OCI-LY1 (cell line): ENCODE measurements at regions not wholly inside any gene's neighbourhood (a gene's known extent, or its start where the extent isn't known, plus 50 kb on each side); places are given as distances from the start of the nearest gene placed in this dataset.

Experiments used
- EZH2 ChIP-seq: fragments of 200-600 bp; sonication (generic), shearing (Covaris generic); IDR thresholded peaks from 2 replicates; pipeline ENCODE4 v1.8.0; 2017; ENCODE audit warnings: borderline replicate concordance, mixed run types, mild to moderate bottlenecking, antibody characterized with exemption, low read length, moderate library complexity, mixed read lengths
- TF ChIP-seq, protein P1 (sequence below): fragments of 200-600 bp; sonication (generic), shearing (Covaris generic); IDR thresholded peaks from 2 replicates; pipeline ENCODE4 v1.5.1; 2017; ENCODE audit warnings: mild to moderate bottlenecking, antibody characterized with exemption, low read length, moderate library complexity, mixed read lengths

DNA sequence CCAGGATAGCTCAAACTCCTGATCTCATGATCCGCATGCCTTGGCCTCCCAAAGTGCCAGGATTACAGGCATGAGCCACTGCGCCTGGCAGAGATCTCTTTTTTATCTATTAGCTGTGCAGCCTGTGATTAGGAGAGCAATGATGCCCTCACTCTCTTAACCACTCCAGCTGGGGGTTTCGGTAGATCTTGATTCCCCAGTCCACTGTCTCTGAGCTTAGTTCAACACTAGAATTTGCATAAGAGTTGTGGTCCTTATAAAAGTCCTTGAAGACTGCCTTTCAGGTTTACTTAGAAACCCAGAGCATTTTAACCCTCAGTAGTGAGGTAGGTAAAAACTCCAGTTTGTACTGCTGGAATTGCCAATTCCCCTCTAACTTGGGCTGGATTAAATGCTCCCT, 283.3 kb upstream of the RBMY1B start:
- TF ChIP-seq, protein P1, sequence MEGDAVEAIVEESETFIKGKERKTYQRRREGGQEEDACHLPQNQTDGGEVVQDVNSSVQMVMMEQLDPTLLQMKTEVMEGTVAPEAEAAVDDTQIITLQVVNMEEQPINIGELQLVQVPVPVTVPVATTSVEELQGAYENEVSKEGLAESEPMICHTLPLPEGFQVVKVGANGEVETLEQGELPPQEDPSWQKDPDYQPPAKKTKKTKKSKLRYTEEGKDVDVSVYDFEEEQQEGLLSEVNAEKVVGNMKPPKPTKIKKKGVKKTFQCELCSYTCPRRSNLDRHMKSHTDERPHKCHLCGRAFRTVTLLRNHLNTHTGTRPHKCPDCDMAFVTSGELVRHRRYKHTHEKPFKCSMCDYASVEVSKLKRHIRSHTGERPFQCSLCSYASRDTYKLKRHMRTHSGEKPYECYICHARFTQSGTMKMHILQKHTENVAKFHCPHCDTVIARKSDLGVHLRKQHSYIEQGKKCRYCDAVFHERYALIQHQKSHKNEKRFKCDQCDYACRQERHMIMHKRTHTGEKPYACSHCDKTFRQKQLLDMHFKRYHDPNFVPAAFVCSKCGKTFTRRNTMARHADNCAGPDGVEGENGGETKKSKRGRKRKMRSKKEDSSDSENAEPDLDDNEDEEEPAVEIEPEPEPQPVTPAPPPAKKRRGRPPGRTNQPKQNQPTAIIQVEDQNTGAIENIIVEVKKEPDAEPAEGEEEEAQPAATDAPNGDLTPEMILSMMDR = no peak
- no peak for TF ChIP-seq EZH2
